NCI-H524 treated with DMSO at 0.1 percent for 48 hours (cell line): ENCODE measurements at regions not wholly inside any gene's neighbourhood (a gene's known extent, or its start where the extent isn't known, plus 50 kb on each side); places are given as distances from the start of the nearest gene placed in this dataset.

Experiments used
- DNase-seq: peaks from one replicate; lab custom pipeline; 2025; lab: John Stamatoyannopoulos, UW

DNA sequence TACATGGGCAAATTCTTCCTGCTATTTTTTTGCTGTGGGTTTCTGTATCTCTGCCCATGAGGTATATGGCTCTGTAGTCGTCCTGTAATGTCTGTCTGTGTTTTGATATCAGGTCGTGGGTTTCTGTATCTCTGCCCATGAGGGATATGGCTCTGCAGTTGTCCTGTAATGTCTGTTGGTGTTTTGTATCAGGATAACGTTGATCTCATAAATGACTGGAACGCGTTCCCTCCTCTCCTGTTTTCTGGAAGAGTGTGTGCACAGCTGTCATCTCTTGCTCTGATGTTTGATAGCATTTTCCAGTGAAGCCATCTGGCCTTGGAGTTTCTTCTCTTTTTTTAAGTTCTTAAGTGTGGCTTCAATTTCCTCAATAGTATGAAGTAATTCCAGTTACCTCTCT is 57.2 kb downstream of the SOX1 start:
- DNase-seq = no peak

DNA sequence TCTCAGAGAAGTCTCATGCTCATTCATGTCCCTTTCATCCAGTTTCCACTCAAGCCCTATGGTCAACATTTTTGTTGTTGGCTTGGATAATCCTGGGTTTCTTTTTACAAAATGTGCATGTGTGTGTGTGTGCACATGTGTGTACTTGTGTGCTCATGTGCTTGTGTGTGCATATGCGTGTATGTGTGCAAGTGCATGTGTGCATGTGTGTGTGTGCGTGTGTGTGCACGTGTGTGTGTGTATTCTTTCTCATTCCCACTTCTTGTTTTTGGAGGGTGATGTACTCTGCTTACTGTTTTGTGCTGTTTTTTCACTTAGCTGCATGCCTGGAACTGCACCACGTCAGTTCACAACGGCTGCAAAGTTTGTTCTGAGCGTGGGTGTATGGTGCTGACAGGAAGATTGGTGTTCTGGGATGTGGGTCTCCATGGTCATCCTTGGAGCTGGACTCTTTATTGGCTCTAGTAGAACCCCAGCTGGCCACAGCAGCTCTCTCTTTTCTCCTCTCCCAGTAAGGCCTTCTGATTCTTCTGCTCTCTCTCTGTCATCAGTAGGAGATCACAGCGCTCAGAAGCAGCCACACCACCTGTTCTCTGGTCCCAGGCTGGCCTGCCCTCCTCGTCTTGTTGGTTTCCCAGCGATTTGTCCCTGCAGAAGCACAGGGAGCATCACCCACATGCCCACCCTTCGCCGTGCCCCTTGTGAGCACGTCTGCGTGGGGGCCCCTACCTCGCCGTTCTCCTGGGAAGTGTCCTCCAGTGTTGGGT is 60.8 kb downstream of the SOX1 start:
- DNase-seq = no peak

DNA sequence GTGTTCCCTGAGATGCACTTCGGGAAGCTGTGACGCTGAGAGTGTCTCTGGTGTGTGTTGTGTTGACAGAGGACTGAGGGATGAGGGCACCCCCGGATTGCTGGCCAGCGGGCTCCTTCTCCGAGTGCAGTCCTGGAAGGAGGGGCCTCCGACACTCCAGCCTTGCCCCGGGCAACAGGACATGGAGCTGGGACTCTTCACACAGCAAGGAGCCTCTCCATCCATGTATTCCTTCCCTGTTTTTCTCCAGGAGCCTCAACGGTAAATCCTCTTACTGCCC is 61.3 kb downstream of the SOX1 start:
- no peak for DNase-seq

DNA sequence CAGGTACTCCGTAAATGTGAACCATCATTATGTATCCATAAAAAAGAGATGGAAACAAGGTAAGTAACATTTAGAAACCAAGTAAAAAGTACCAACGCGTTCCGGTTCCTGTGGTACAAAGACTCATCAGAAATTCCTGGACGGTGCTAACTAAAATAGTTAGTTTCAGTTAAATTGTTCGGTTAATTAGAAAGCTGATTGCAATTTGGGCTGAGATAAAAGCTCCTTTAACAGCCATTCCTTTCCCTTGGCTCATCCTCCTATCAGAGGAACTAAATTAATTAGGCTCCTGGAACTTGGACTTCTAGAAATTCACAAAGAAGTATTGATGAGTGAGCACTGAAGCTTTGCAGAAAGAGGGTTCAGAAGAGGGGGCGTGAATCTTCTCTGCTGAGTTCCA is 63.5 kb downstream of the SOX1 start:
- no peak for DNase-seq

DNA sequence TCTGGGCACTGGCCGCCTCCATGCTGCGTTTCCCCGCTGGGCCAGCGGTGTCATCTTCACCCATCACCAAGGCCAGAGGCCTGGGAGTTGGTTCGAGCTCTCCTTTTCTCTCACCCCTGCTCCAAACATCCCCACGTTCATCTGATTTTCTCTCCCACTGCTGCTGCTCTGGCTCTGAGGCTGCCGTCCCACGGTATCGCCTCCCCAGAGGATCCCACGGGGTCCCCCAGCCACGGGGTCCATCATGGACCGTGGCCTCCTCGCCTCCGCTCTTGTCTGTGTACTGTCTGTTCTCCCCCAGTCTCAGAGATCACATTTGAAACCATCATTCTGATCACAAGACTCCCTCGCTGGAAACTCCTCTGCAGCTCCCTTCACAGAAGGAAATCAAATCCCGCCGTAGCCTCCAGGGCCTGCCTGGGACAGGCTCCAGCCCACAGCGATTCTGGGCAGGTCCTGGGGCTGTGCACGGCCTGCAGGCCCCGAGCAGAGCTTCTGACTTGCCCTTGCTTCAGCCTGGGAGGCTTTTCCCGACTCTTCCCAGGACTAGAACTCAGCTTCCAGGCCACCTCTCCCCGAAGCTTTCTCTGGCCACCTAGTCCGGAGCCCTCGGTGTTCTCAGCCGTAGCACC is 64.2 kb downstream of the SOX1 start:
- DNase-seq = no peak

DNA sequence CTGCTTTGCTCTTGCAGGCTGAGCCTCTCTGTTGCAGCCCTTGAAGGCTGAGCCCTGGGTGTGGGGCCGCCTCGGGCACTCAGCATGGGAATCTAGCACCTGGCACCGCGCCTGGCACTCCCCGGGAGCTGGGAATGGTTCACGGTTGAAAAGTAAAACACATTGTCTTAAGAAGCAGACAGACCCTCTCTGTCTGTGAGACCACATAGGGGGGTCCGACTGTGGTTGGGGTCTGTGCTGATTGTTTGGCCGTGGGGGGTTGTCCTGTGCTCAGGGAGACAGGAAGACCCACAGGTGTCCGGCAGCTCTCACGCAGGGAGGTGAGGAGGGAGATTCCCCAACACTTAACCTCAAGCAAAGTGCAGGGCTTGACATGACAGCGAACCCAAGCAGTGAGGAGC is 64.8 kb downstream of the SOX1 start:
- no peak for DNase-seq

DNA sequence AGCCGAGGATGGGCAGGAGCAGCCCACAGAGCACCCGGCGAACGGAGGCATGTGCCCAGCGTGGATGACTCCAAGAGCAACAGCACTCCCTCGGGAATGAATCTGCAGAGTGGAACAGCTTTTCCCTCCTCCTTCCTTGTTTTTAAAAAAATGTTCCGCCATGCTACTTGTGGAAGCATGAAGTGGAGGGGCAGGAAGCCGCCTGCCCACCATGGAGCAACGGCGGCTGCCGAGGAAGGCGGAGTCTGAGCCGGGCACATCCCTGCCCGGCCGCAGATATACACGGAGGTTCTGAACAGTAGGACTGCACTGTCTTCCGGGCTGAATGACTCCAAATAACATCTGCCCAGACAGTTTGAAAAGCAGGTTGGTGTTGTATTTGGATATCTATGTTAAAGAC is 65.2 kb downstream of the SOX1 start:
- no peak for DNase-seq

DNA sequence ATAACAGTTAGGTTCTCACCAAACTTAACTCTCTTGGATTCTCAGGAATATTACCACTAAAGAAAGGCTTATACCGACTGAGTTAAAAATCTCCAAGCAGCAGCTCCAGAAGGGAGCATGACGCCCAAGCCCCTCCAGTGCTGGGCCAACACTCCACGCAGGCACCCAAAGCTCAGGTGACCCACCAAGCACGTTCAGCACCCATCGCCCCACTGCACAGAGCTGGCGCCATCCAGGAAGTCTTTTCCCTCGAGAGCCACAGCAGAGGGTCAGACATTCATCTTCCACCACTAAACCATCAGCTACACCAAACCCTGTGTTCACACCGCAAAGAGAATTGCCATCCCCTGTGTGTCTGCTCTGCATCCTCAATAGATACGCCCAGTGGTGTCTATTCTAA is 65.7 kb downstream of the SOX1 start:
- DNase-seq = no peak

DNA sequence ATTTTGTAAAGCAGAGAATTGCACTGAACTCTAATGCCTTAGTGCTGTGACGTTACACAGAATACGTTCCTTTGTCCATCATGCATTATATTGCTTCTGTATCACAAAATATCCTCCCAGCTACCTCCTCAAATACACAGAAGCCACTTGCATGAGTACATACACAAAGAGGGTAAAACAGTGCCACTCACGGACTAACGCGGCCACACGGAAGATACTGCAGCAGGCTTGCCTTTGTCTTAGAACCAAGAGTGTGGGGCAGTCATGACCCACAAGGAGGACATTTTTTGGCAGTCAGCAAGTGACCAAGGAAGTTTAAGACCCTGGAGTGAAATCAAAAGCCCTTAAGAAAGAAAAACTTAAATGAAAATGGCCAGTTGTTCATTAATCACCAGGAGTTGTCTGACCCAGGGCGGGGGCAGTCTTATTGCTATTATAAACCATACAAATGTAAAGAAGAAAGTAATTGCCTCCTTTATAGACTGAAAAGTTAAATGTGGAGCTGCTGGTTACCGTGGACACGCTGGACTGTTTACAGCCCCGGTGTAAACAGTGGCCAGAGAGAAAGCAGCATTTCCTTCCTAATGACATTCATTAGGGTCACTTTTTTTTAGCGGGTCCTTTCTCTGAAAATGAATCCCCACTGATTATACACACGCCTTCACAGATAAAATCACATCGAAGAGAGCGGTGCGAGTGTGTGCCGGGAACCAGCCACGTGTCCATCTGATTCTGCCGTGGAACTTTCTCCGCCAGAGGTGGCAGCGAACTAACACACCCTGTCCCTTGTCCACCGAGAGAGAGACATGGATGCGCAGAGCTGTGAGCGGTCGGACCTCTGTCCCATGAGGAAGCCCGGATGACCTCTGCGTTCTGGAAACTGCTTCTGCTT is 66.8 kb downstream of the SOX1 start:
- DNase-seq = no peak

DNA sequence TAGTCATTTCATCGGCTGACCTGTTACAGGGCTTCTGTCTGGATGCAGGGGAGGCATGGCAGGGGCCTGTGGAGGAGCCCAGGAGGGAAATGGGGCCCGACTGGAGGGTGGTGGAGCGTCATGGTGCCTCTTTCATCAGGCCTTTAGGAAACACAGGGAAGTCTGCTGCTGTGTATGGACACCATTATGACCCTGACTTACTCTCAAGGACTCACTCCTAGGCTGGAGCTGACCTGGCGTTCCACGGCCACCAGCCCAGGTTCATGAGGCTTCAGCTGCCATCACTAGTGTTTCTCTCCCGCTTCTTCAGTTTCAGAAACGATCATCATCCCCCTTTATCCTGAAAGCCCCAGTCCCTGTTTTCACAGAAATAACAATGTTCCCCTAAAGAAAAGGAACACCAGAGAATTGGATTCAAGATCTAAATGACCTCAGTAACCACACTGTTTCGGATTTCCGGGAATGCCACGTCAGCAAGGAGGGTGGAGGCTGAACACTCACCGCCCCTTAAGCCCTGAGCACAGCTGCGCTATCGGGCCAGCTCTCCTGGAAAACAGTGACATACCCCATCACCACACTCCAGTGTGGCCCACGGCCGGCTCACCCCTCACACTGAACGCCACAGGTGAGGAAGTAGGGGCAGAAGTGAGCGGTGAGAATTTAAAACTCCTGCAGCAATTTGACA is 67.6 kb downstream of the SOX1 start:
- DNase-seq = no peak

DNA sequence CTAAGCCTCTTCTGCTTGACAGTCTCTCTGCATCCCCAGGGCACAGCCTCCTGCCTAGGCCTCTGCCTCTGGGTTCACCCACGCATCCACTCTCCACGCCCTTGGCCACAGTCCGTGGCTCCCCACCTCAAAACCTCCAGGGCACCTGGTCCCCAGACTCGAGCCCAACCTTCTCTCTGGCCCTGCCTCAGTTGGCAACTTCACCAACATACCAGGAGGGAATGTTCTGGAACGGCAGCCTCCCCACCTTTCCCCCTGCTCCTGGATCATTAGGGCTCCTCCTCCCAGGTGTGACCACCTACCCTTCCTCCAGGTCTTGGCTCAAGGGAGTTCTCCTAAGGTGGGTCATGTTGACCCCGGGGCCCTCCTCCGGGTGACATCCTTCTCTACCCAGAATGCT is 69.1 kb downstream of the SOX1 start:
- DNase-seq = no peak

DNA sequence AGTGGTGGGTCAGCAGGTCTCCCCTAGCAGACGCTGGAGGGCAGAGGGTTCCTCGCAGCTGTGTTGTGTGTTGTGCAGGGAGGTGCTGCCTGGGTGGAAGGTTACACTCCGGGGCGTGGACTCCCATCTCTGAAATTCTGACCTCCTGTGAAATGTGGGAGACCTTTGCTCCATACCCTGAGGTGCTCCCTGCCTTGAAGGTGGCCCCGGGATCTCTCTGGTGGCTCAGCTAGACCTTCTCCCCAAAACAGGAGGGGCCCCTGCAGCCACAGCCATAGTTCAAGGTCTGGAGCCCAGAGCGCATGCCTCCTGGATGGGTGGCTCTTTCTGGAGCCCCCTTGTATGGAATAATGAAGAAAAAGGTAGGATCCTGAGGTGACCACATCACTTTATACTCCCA is 70.2 kb downstream of the SOX1 start:
- DNase-seq = no peak

DNA sequence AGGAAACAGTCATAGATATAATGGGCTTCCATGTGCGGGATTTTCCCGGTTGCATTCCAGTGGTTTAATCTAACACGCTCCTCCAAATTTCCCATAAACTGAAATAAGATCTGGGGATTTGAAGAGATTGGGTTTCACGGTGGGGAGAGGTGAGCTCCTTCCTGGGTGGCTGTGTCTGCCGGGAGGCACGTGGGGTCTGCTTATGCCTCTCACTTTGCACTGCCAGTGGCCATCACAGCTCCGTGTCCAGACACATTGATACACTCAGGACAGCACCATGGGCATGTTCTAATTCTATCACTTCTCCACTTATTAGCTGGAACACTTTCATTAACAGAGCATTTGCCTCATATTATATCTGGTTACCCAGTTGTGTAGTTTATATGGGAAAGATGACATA is 73.4 kb downstream of the SOX1 start:
- no peak for DNase-seq

DNA sequence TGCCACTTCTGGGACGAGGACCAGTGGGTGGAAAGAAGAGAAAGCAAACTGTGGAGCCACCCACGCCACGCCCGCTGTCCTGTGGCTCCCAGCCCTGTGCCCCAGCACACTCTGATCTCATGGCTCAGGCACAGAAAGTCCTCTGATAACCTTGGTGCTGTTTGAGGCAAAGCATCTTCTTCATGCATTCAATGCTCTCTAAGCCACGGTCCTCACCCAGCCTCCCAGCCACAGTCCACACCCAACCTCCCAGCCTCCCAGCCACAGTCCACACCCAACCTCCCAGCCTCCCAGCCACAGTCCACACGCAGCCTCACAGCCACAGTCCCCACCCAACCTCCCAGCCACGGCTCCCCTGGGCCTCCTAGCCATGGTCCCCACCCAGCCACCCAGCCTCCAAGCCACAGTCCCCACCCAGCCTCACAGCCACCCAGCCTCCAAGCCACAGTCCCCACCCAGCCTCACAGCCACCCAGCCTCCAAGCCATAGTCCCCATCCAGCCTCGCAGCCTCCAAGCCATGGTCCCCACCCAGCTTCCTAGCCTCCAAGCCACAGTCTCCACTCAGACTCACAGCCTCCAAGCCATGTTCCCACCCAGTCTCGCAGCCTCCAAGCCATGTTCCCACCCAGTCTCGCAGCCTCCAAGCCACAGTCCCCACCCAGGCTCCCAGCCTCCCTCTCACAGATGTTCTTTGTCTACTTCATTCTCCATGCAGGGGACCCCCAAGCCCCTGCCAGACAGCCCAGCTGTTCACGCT is 74.9 kb downstream of the SOX1 start:
- DNase-seq = no peak

DNA sequence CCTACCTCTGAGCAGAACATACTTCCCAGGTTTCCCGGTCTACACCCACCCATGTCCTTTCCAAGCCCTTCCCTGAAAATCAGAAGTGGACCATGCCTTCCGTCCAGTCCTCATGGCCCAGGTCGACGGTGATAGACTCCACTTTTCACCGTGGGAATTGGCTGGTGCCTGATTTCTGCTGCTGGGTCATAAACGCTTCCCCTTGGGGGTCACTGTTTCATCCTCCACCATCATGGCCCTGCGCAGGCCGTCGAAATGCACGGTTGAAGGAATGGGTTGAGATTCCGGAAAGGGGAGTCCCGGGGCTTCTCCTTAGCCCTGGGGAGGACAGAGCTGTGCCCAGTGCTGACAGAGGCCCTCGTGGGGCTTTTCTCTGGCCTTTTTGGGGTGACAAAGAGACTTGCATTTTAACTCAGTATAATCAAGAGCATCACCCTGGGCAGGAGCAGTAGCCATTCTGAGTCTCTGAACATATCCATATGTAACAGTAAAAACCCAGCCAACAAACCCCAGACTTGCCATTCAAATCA is 75.5 kb downstream of the SOX1 start:
- no peak for DNase-seq

DNA sequence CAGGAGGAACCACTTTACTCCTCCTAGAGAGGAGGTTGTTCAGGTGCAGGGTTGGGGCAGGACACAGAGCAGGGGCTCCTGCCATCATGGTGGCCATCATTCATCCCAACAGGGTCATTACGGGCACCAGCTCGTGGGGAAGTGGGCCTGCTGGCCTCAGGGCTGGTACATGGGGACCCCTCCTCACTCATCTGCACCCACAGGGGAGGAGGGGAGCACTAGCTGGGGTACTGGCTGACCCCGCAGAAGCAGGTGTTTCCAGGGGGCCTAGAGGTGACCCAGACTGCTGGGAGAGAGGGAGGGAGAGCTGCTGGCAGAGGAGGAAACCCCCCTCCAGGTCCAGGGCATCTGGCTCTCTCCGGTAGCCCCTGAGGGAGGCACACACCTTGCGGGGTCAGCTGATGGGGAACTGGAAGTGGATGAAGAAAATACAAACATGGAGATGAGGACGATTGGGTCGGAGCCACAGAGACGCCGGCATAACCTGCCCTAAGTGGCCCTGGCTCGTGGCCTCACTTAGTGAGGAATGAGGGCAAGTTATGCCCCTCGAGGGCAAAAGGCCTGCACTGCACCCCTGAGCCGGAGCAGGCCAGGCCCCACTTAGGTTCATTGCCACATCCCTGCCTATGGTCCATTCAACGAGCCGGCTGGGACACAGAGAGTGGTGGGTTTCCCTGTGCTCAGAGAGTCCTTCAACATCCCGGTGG is 76.2 kb downstream of the SOX1 start:
- no peak for DNase-seq

DNA sequence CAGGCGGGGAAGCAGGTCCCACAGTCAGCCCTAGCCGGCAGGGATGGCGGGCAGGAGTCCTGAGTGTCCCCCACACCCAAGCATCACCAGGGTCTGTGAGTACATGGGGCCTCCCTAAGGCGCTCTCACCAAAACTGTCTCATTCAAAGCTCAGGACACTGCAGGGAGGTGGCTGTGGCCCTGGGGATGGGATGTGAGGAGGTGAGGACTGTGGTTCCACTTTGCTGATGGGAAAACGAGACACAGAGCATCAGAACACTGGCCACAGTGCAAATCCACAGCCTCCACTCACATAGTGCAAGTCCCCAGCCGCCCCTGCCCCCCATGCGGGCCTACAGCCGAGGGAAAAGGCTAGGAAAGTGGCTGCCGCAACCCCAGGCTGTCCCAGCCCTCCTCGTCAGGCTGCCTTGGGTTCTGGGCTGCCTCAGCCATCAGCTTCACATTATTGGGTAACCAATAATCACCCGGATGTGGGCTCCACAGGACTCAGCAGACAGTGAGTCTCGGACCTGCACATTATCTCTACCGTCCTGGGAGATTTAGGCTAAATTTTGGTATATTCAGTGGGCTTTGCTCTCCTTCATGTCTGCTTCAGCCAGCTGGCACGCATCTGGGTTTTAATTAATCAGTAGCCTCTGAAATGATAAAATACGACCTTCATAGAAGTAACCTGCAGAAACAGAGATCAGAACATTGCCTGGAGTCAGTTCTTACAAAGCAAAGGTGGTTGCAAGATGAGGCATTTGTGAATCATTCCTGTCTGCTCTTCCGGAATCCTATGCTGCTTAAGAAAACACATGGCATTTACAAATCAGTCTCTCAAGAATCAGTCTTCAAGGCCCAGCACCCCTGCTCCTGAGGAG is 77.0 kb downstream of the SOX1 start:
- DNase-seq = no peak

DNA sequence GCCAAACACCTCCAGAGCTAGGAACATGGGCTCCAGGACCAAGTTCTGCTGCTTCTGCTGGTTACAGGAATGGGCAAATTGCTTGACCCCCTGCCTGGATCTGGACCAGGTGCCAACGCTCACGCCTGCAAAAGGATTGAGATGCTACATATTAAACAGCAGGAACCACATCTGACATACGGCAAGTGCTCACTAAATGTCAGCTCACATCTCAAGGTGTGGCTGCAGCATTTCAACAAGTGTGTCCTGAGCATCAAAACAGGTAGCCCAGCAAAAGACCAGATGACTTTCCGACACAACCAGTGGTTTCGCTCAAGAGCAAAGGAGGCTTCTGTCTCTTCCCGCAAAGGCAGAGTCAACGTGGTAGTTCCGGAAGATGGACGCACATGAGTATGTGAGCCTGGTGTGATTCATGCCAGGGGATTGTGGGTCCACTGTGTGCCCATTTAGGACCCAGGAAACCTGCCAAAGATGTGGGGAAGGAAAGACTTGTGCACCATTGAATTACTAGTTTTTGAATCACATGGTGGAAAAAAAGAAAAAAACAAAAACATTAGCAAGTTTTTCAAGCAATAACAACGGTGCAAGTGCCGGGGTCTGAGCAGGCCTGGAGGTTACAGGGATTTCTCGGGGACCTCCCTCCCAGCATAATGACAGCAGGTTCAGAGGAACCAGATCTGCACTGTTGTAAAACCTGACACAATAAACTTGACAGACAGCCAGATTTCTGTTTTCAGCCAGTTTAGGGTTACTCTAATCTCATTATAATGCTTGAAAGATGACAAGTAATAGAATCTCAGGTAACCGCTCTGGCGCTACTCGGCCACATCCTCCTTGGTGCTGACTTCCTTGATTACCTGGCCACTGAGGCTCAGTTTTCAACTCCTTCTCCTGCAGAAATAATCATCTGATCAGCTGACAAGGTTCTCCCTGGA is 77.9 kb downstream of the SOX1 start:
- DNase-seq = no peak
